ENCODE measurements at regions not wholly inside any gene's neighbourhood (a gene's known extent, or its start where the extent isn't known, plus 50 kb on each side); places are given as distances from the start of the nearest gene placed in this dataset.

DNA sequence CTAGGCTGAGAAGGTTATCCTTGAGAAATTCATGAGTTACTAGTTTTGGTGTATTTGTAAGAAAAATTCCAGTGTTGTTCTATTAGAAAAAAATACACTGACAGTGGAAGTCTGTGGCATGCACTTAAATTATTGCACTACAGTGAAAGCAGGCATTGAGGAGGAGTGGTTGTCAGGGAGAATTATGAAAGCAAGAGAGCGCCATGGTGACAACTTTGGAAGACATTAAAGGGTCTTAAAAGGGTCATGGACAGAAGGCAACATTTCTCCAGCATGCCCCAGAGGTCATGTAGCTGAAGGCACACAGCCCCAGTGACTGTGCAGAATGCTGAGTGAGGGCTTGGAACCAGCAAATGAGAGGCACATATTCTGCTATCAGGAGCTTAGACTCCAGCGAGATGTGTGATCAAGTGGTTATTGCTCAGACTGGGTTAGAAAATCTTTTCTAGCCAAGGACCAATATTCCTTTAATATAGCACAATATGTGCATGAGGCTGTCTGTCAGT is 292.7 kb downstream of the OLFM4 start:
- intact Hi-C loops (cut with DNase I; ENCODE audit: low total_unique reads), result no loop called here
- DNase-seq (ENCODE audit: low spot score in 2 of 2), result no peak
- H3K4me3 ChIP-seq (ENCODE audit: low read depth, poor library complexity, severe bottlenecking), result no peak overlapping the region
- no peak for TF ChIP-seq POLR2A (IDR thresholded peaks at IDR 0.05)
- TF ChIP-seq, protein P1, sequence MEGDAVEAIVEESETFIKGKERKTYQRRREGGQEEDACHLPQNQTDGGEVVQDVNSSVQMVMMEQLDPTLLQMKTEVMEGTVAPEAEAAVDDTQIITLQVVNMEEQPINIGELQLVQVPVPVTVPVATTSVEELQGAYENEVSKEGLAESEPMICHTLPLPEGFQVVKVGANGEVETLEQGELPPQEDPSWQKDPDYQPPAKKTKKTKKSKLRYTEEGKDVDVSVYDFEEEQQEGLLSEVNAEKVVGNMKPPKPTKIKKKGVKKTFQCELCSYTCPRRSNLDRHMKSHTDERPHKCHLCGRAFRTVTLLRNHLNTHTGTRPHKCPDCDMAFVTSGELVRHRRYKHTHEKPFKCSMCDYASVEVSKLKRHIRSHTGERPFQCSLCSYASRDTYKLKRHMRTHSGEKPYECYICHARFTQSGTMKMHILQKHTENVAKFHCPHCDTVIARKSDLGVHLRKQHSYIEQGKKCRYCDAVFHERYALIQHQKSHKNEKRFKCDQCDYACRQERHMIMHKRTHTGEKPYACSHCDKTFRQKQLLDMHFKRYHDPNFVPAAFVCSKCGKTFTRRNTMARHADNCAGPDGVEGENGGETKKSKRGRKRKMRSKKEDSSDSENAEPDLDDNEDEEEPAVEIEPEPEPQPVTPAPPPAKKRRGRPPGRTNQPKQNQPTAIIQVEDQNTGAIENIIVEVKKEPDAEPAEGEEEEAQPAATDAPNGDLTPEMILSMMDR (IDR thresholded peaks at IDR 0.05), result no peak
- 71 to 75% methylated on average over 2 of the region's 2 CpGs for WGBS, 2 donors

DNA sequence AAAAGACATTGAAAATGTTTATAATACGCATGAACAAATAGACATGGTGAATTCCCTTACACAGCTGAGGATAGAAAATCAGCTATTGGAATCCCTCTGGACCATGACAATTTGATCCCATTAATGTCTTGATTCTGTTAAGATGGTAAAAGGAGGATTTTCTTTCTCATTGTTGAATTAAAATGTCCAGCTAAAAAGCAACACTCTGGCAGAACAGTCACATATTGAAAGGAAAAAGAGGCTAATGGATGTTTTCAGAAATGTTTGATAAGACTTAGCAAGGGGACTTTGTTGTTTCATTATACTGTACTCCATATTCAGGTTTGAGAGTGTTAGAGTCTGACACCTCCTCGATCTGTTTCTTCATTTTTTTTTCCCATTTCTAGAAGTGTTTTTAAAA is 296.0 kb downstream of the OLFM4 start:
- TF ChIP-seq, protein P1 (IDR thresholded peaks at IDR 0.05), result no peak
- no peak for TF ChIP-seq POLR2A (IDR thresholded peaks at IDR 0.05)
- 47 to 64% methylated on average over 2 of the region's 2 CpGs for WGBS, 2 donors
- intact Hi-C loops (cut with DNase I; ENCODE audit: low total_unique reads), result no loop called here
- no peak overlapping the region for H3K4me3 ChIP-seq (ENCODE audit: low read depth, poor library complexity, severe bottlenecking)
- DNase-seq (ENCODE audit: low spot score in 2 of 2), result no peak

DNA sequence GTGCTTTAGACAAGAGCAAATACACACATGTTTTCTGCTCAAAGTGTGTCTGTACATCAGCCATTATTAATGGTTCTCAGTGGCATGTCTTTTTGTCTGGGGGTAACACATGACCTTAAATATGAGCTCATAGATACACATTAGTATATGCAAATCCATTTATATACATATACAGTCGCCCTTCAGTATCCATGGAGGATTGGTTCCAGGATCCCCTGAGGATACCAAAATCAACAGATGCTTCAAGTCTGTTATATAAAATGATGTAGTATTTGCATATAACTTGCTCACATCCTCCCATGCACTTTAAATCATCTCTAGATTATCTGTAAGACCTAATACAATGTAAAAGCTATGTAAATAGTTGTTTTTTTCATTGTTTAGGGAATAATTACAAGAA is 298.1 kb downstream of the OLFM4 start:
- no peak overlapping the region for H3K4me3 ChIP-seq (ENCODE audit: low read depth, poor library complexity, severe bottlenecking)
- intact Hi-C loops (cut with DNase I; ENCODE audit: low total_unique reads), result no loop called here
- no peak for DNase-seq (ENCODE audit: low spot score in 2 of 2)
- 43 to 56% methylated on average over 1 of the region's 1 CpG for WGBS, 2 donors
- TF ChIP-seq POLR2A (IDR thresholded peaks at IDR 0.05), result no peak
- TF ChIP-seq, protein P1 (IDR thresholded peaks at IDR 0.05), result no peak

DNA sequence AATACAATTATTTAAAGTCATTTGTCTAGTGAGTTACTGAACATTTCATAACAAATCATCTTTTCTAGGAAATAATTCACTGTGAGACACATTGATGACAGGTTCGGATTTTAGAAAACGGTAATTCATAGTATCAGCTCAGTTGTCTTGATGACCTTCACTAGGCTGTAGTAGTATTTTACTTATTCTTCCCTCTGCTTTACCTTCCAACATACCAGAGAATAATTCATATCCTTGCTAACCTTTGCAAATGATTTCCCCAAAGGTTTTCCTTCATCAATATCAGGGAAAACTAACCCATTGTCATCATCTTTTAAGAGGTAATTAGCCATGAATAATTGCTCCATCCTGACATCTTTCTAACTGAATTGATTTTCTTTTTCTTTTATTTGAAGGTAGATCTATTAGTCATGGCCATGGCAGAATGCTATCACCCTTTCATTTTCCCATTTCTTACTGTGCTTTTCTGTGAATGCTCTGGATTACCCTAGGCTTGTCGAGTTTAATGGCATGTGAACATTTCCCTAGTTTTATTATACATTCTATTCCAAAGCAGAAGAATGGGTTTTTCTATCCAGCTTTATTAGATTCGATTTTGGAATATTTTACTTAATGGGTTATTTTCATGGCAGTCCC is 299.2 kb downstream of the OLFM4 start:
- WGBS, 2 donors, result 82 to 83% methylated on average over 4 of the region's 4 CpGs
- intact Hi-C loops (cut with DNase I; ENCODE audit: low total_unique reads), result no loop called here
- no peak overlapping the region for H3K4me3 ChIP-seq (ENCODE audit: low read depth, poor library complexity, severe bottlenecking)
- DNase-seq (ENCODE audit: low spot score in 2 of 2), result no peak
- TF ChIP-seq POLR2A (IDR thresholded peaks at IDR 0.05), result no peak
- TF ChIP-seq, protein P1 (IDR thresholded peaks at IDR 0.05), result no peak

DNA sequence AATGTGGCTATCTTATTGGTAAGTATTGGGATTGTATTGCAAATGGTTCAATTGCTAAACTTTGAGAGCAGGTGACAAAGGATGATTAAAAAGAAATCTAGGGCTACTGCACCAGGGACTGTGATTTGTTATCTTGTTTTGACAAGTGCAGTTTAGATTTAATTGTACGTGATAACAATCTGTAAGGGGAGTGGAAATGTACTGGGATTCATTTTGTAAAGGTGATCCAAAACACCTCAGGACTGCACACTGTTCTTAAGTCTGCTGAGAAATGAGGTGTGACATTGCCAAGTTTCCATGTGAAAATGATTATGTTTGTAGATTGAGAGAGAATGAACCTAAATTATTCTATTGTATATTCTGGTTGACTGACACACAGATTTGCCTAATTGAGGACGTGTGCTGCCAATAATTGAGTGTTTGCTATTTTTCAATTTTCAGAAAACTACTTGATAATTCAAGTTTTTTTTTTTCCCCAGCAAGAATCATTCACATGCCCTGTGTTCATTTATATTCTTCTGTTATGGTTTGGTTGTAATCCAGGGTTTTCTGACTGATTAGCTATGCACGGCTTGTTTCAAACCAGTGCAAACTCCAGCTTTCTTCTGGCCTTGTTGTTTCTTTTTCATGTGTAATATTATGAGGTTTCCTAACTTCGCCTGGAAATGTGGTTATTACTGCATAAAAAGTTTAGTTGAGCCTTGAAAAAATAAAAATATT is 308.0 kb downstream of the OLFM4 start:
- H3K4me3 ChIP-seq (ENCODE audit: low read depth, poor library complexity, severe bottlenecking), result no peak overlapping the region
- no peak for DNase-seq (ENCODE audit: low spot score in 2 of 2)
- 27 to 29% methylated on average over 4 of the region's 4 CpGs for WGBS, 2 donors
- TF ChIP-seq, protein P1 (IDR thresholded peaks at IDR 0.05), result no peak
- no peak for TF ChIP-seq POLR2A (IDR thresholded peaks at IDR 0.05)
- intact Hi-C loops (cut with DNase I; ENCODE audit: low total_unique reads), result no loop called here
